Karpas-422 (cell line): ENCODE measurements at regions not wholly inside any gene's neighbourhood (a gene's known extent, or its start where the extent isn't known, plus 50 kb on each side); places are given as distances from the start of the nearest gene placed in this dataset.
"Not testable (repeated sequence)": the region's sequence is repeated elsewhere in the genome, so short reads cannot be mapped to it uniquely, and the experiment has no call there.

ENCODE experiments used
- DNase-seq: peaks from one replicate; pipeline ENCODE4 v3.0.0-alpha.2; 2015
- H2AFZ ChIP-seq: fragments of 200-600 bp; sonication (generic); 2 replicates; pipeline ENCODE4 v1.6.1; 2014; ENCODE audit warnings: antibody characterized with exemption, low read length, mixed read lengths
- H3K27ac ChIP-seq: fragments of 200-600 bp; sonication (generic); 2 replicates; pipeline ENCODE4 v1.5.1; 2014; ENCODE audit warnings: mild to moderate bottlenecking, low read length, moderate library complexity
- H3K27me3 ChIP-seq: fragments of 200-600 bp; sonication (generic); 2 replicates; pipeline ENCODE4 v1.6.1; 2014; ENCODE audit warnings: low read length, mixed read lengths
- H3K36me3 ChIP-seq: fragments of 200-600 bp; sonication (generic); 2 replicates; pipeline ENCODE4 v1.6.1; 2014; ENCODE audit warnings: low read length, mixed read lengths; ENCODE audit not compliant: insufficient read depth
- H3K4me1 ChIP-seq: fragments of 200-600 bp; sonication (generic); 2 replicates; pipeline ENCODE4 v1.6.1; 2014; ENCODE audit warnings: mild to moderate bottlenecking, low read length, mixed read lengths
- H3K4me2 ChIP-seq: fragments of 200-600 bp; sonication (generic); 2 replicates; pipeline ENCODE4 v1.6.1; 2014; ENCODE audit warnings: low read length, low read depth, mild to moderate bottlenecking; ENCODE audit not compliant: poor library complexity, severe bottlenecking
- H3K4me3 ChIP-seq: fragments of 200-600 bp; sonication (generic); 2 replicates; pipeline ENCODE4 v1.5.1; 2014; ENCODE audit warnings: mild to moderate bottlenecking, antibody characterized with exemption, low read length, mixed read lengths
- H3K79me2 ChIP-seq: fragments of 200-600 bp; sonication (generic); 2 replicates; pipeline ENCODE4 v1.6.1; 2014; ENCODE audit warnings: mild to moderate bottlenecking, low read length, mixed read lengths
- H3K9ac ChIP-seq: fragments of 200-600 bp; sonication (generic); 2 replicates; pipeline ENCODE4 v1.6.0; 2014; ENCODE audit warnings: low read length
- H3K9me2 ChIP-seq: fragments of 200-600 bp; sonication (generic), shearing (Covaris generic); replicated peaks from 2 replicates; pipeline ENCODE4 v1.6.0; 2014; ENCODE audit warnings: mild to moderate bottlenecking, low read length, moderate library complexity; ENCODE audit not compliant: insufficient read depth
- H3K9me3 ChIP-seq: fragments of 300-700, 200-600 bp; sonication (generic); 2 replicates; pipeline ENCODE4 v1.6.1; 2014; ENCODE audit warnings: low read length, mixed read lengths
- H4K20me1 ChIP-seq: fragments of 200-600 bp; sonication (generic); 2 replicates; pipeline ENCODE4 v1.6.1; 2014; ENCODE audit warnings: mild to moderate bottlenecking, antibody characterized with exemption, low read length, low read depth; ENCODE audit not compliant: insufficient read depth

GRCh38 chr6:22171885-22172284 lies 125.0 kb downstream of the PRL start:
- H3K4me2 ChIP-seq, H3K36me3 ChIP-seq, H3K27me3 ChIP-seq, H3K27ac ChIP-seq, H4K20me1 ChIP-seq, H3K79me2 ChIP-seq, H2AFZ ChIP-seq, H3K9me2 ChIP-seq, DNase-seq, H3K9me3 ChIP-seq, H3K4me3 ChIP-seq, H3K9ac ChIP-seq, H3K4me1 ChIP-seq: not testable (repeated sequence)

DNA sequence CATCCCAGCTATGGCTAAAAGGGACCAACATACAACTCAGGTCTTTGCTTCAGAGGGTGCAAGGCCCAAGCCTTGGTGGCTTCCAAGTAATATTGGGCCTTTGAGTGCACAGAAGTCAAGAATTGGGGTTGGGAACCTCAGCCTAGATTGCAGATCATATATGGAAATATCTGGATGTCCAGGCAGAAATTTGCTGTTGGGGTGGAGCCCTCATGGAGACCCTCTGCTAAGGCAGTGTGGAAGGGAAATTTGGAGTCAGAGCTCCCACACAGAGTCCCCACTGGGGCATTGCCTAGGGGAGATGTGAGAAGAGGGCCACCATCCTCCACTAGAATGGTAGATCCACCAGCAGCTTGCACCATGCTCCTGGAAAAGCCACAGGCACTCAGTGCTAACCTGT lies 123.5 kb downstream of the PRL start:
- Histone ChIP-seq H3K4me3 (no peak overlapping the region), H3K79me2 (no peaks in the 10 kb centered on the region), H3K4me1 (no peaks in the 10 kb centered on the region), H3K4me2 (no peak overlapping the region), H3K9me3 (peaks cover 5% of the 10 kb centered on the region; the same call in 1 of the 2 replicates), H2AFZ (no peak overlapping the region), H4K20me1 (no peaks in the 10 kb centered on the region), H3K27me3 (no peaks in the 10 kb centered on the region), H3K36me3 (no peaks in the 10 kb centered on the region), H3K9ac (no peak overlapping the region), H3K9me2 (no peaks in the 10 kb centered on the region), H3K27ac (no peak overlapping the region)
- DNase-seq, result no peak

DNA sequence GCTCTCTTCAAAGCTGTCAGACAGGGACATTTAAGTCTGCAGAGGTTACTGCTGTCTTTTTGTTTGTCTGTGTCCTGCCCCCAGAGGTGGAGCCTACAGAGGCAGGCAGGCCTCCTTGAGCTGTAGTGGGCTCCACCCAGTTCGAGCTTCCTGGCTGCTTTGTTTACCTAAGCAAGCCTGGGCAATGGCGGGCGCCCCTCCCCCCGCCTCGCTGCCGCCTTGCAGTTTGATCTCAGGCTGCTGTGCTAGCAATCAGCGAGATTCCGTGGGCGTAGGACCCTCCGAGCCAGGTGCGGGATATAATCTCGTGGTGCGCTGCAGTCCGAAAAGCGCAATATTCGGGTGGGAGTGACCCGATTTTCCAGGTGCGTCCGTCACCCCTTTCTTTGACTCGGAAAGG lies 116.6 kb downstream of the PRL start:
- not testable (repeated sequence) for H3K9me3 ChIP-seq, H3K79me2 ChIP-seq, H2AFZ ChIP-seq, H3K27me3 ChIP-seq, H4K20me1 ChIP-seq, H3K4me1 ChIP-seq, DNase-seq, H3K36me3 ChIP-seq, H3K4me3 ChIP-seq, H3K9ac ChIP-seq, H3K9me2 ChIP-seq, H3K27ac ChIP-seq, H3K4me2 ChIP-seq

DNA sequence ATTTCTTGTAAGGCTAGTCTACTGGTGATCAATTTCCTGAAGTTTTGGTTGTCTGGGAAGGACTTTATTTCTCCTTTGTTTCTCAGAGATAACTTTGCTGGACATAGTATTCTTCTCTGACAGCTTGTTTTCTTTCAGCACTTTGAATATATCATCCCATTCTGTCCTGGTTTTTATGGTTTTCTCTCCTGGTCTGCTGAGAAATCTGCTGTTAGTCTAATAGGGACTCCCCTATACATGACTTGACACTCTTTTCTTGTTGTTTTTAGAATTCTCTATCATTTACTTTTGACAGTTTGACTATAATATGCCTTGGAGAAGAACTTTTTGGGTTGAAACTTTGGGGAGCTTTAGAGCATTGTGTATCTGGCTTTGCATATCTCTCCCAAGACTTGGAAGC lies 112.5 kb downstream of the PRL start:
- no peak for DNase-seq
- H3K9me2 ChIP-seq, result no peaks in the 10 kb centered on the region
- no peaks in the 10 kb centered on the region for H3K36me3 ChIP-seq
- no peaks in the 10 kb centered on the region for H3K27me3 ChIP-seq
- H2AFZ ChIP-seq, result no peak overlapping the region
- H3K79me2 ChIP-seq, result no peaks in the 10 kb centered on the region
- no peak overlapping the region for H3K4me2 ChIP-seq
- no peaks in the 10 kb centered on the region for H3K4me1 ChIP-seq
- H4K20me1 ChIP-seq, result no peaks in the 10 kb centered on the region
- no peak overlapping the region for H3K9ac ChIP-seq
- no peak overlapping the region for H3K4me3 ChIP-seq
- H3K27ac ChIP-seq, result no peak overlapping the region
- H3K9me3 ChIP-seq, result peaks cover 11% of the 10 kb centered on the region; the same call in 1 of the 2 replicates

DNA sequence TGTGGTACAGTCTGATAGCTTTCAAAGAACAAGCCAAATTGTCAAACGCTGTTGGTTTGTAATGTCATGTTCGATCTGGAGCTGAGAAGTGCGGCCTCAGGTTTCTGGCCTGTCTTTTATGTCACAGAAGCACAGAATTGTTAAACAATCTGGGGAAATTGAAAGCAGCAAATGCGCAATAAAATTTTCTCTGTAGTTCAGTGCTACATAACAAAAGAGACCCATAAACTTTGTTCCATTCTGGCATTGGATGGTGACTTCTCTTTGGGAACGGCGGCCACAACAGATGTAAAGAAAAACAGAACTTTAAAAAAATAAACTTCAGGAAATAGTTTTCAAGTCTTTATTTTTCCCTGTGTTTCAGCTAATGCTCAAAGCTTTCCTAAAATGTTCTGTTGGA lies 106.9 kb downstream of the PRL start:
- Histone ChIP-seq H3K4me1 (no peaks in the 10 kb centered on the region), H2AFZ (no peak overlapping the region), H3K27me3 (no peaks in the 10 kb centered on the region), H3K79me2 (no peaks in the 10 kb centered on the region), H4K20me1 (no peaks in the 10 kb centered on the region), H3K9ac (no peak overlapping the region), H3K36me3 (no peaks in the 10 kb centered on the region), H3K4me3 (no peak overlapping the region), H3K4me2 (no peak overlapping the region), H3K27ac (no peak overlapping the region), H3K9me3 (peaks cover 8% of the 10 kb centered on the region; the same call in 1 of the 2 replicates), H3K9me2 (peaks cover 5% of the 10 kb centered on the region; the same call in 1 of the 2 replicates)
- DNase-seq, result no peak

- no peak overlapping the region for H3K27ac ChIP-seq
- H3K9ac ChIP-seq, result no peak overlapping the region
- H2AFZ ChIP-seq, result no peak overlapping the region
- no peak overlapping the region for H3K4me3 ChIP-seq
- H3K36me3 ChIP-seq, result no peaks in the 10 kb centered on the region
- H3K27me3 ChIP-seq, result no peaks in the 10 kb centered on the region
- no peaks in the 10 kb centered on the region for H3K4me1 ChIP-seq
- no peaks in the 10 kb centered on the region for H4K20me1 ChIP-seq
- peaks cover 5% of the 10 kb centered on the region; the same call in 1 of the 2 replicates for H3K9me2 ChIP-seq
- DNase-seq, result no peak
- no peaks in the 10 kb centered on the region for H3K79me2 ChIP-seq
- no peaks in the 10 kb centered on the region; the same call in 1 of the 2 replicates for H3K9me3 ChIP-seq
- H3K4me2 ChIP-seq, result no peak overlapping the region
Observed at GRCh38 chr6:22194188-22194921, 102.5 kb downstream of the PRL start.

GRCh38 chr6:22199771-22200170 lies 97.1 kb downstream of the PRL start:
- Histone ChIP-seq H2AFZ (no peak overlapping the region), H3K4me2 (no peak overlapping the region), H3K27me3 (no peaks in the 10 kb centered on the region), H3K79me2 (no peaks in the 10 kb centered on the region), H3K9me2 (no peaks in the 10 kb centered on the region), H3K27ac (no peak overlapping the region), H3K9ac (no peak overlapping the region), H3K4me1 (no peaks in the 10 kb centered on the region), H3K9me3 (no peaks in the 10 kb centered on the region), H3K36me3 (no peaks in the 10 kb centered on the region), H3K4me3 (no peak overlapping the region), H4K20me1 (no peaks in the 10 kb centered on the region)
- DNase-seq, result no peak

DNA sequence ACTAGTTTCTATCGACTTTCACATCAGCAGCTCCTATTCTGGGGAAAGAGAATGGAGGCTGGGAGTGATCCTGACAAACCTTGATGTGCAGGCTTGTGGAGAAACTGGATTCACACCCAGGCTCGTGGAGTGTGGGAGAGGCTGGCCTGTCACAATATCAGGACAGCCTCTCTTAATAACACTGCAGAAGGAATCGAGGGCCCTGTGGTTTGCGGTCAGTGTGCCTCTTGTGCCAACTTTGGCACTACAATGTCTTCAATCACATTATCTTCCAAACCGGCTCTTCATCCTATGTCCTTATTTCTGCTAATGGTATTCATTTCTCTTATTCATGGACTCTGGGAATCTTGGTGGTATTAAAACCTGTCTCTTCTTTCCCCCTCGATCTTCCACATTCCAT lies 92.7 kb downstream of the PRL start:
- no peak for DNase-seq
- Histone ChIP-seq H3K4me1 (no peaks in the 10 kb centered on the region), H3K27me3 (no peaks in the 10 kb centered on the region), H3K36me3 (no peaks in the 10 kb centered on the region), H2AFZ (no peak overlapping the region), H3K27ac (no peak overlapping the region), H4K20me1 (no peaks in the 10 kb centered on the region), H3K9ac (no peak overlapping the region), H3K9me2 (no peaks in the 10 kb centered on the region), H3K4me3 (no peak overlapping the region), H3K9me3 (no peaks in the 10 kb centered on the region), H3K79me2 (no peaks in the 10 kb centered on the region), H3K4me2 (no peak overlapping the region)
